SW 1271 (cell line): ENCODE measurements at regions not wholly inside any gene's neighbourhood (a gene's known extent, or its start where the extent isn't known, plus 50 kb on each side); places are given as distances from the start of the nearest gene placed in this dataset.
"Not testable (repeated sequence)": the region's sequence is repeated elsewhere in the genome, so short reads cannot be mapped to it uniquely, and the experiment has no call there.

ENCODE experiments used
- DNase-seq, 2 experiments: peaks; one replicate each; lab custom pipeline; 2025; lab: John Stamatoyannopoulos, UW

- no peak for DNase-seq
Measured at GRCh38 chr10:29209830-29210229, 79.0 kb upstream of the LYZL1 start.

GRCh38 chr10:29210266-29210868 lies 78.5 kb upstream of the LYZL1 start:
- DNase-seq: no peak

- DNase-seq: no peak
Measured at GRCh38 chr10:29212597-29212996, 76.3 kb upstream of the LYZL1 start.

- DNase-seq: no peak
Measured at GRCh38 chr10:29214551-29214950, 74.3 kb upstream of the LYZL1 start.

GRCh38 chr10:29217292-29217738 lies 71.6 kb upstream of the LYZL1 start:
- no peak for DNase-seq

- no peak for DNase-seq
Measured at GRCh38 chr10:29223326-29223725, 65.5 kb upstream of the LYZL1 start.

- DNase-seq: no peak
Measured at GRCh38 chr10:29224631-29225030, 64.2 kb upstream of the LYZL1 start.

GRCh38 chr10:29227201-29227600 lies 61.7 kb upstream of the LYZL1 start:
- no peak for DNase-seq

- no peak for DNase-seq
Measured at GRCh38 chr10:29228562-29228961, 60.3 kb upstream of the LYZL1 start.

GRCh38 chr10:29229258-29229705 lies 59.6 kb upstream of the LYZL1 start:
- DNase-seq: no peak

- DNase-seq: not testable (repeated sequence)
Measured at GRCh38 chr10:29236910-29237309, 52.0 kb upstream of the LYZL1 start.

GRCh38 chr10:29237786-29238185 lies 51.1 kb upstream of the LYZL1 start:
- DNase-seq: no peak

GRCh38 chr10:29238523-29239135 lies 50.2 kb upstream of the LYZL1 start:
- DNase-seq: no peak
